ENCODE measurements at regions not wholly inside any gene's neighbourhood (a gene's known extent, or its start where the extent isn't known, plus 50 kb on each side); places are given as distances from the start of the nearest gene placed in this dataset.
A peak's percentile ranks its signal among the peaks of the same experiment; 100 is the strongest.

DNA sequence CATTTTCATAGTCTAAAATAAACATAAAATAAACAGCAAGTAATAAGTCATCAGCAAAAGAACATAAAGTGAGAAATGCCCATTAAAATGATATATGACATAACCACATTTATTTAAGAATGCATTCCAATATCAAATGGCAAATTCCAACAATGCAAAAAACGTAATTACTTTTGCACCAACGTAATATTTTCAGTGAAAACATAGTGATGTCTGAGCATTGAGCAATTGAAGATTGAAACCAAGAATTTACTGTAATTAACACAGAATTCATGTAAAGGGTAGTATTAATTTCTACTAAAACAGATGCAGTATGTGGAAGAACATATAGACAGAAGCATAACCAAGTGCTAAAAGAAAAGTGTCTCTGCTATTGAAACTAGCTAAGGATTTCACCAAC is 123.0 kb upstream of the TNS3 start:
- Mint-ChIP-seq H3K4me3 (no peak overlapping the region), H3K36me3 (no peaks in the 10 kb centered on the region), H3K27ac (no peak overlapping the region), H3K9me3 (no peaks in the 10 kb centered on the region), H3K27me3 (ENCODE audit: low read depth) (no peaks in the 10 kb centered on the region), H3K4me1 (peaks cover 40% of the 10 kb centered on the region)
- no peak for DNase-seq (ENCODE audit: low spot score in 2 of 2, unreplicated experiment in 2 of 2)
- TF ChIP-seq, protein P1, sequence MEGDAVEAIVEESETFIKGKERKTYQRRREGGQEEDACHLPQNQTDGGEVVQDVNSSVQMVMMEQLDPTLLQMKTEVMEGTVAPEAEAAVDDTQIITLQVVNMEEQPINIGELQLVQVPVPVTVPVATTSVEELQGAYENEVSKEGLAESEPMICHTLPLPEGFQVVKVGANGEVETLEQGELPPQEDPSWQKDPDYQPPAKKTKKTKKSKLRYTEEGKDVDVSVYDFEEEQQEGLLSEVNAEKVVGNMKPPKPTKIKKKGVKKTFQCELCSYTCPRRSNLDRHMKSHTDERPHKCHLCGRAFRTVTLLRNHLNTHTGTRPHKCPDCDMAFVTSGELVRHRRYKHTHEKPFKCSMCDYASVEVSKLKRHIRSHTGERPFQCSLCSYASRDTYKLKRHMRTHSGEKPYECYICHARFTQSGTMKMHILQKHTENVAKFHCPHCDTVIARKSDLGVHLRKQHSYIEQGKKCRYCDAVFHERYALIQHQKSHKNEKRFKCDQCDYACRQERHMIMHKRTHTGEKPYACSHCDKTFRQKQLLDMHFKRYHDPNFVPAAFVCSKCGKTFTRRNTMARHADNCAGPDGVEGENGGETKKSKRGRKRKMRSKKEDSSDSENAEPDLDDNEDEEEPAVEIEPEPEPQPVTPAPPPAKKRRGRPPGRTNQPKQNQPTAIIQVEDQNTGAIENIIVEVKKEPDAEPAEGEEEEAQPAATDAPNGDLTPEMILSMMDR (IDR thresholded peaks at IDR 0.05; ENCODE audit: unreplicated experiment): no peak

DNA sequence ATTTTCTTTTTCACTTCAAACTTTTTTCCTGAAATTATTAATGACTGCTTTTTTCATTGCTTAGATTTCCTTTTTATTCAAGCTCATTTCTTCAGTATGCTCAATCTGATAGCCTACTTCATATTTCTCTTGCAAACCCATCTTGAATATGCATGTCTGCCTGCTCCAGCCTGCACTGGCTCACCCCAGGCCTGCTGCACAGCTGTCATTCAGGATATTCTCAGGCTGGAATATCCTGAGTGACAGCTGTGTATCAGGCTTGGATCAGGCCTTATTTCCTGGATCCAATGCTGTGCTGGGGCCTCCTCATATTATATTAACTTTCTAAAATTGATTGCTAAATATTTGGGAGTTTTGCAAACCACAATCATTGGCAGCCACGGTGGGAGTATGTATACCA is 120.2 kb upstream of the TNS3 start:
- Mint-ChIP-seq H3K36me3 (no peaks in the 10 kb centered on the region), H3K27me3 (ENCODE audit: low read depth) (no peaks in the 10 kb centered on the region), H3K9me3 (no peaks in the 10 kb centered on the region), H3K4me3 (no peak overlapping the region), H3K4me1 (peaks cover 26% of the 10 kb centered on the region), H3K27ac (no peak overlapping the region)
- no peak for DNase-seq (ENCODE audit: low spot score in 2 of 2, unreplicated experiment in 2 of 2)
- TF ChIP-seq, protein P1 (IDR thresholded peaks at IDR 0.05; ENCODE audit: unreplicated experiment): no peak

DNA sequence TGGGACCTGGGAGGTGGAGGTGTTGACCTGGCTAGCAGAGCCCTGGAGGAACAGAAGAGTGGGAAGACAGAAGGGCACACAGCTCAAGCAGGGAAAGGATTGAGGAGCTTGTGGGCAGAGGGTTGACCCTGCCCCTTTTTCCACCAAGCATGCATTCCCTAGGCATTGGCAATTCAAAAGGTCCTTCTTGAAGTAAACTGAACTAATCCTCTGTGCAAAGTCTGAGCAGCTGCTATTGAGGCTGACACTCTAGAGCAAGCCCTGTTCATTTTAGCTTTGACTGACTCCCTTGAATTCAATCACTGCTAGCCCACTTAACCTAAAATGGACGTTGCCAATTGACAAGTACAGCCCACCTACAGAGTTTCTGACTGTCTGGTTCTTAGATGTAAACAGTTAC is 116.5 kb upstream of the TNS3 start:
- H3K36me3 Mint-ChIP-seq: no peaks in the 10 kb centered on the region
- no peak for DNase-seq (ENCODE audit: low spot score in 2 of 2, unreplicated experiment in 2 of 2)
- no peaks in the 10 kb centered on the region for H3K27me3 Mint-ChIP-seq (ENCODE audit: low read depth)
- no peak overlapping the region for H3K27ac Mint-ChIP-seq
- TF ChIP-seq, protein P1 (IDR thresholded peaks at IDR 0.05; ENCODE audit: unreplicated experiment): no peak
- no peak overlapping the region for H3K4me3 Mint-ChIP-seq
- peaks cover 29% of the 10 kb centered on the region for H3K4me1 Mint-ChIP-seq
- H3K9me3 Mint-ChIP-seq: no peaks in the 10 kb centered on the region

DNA sequence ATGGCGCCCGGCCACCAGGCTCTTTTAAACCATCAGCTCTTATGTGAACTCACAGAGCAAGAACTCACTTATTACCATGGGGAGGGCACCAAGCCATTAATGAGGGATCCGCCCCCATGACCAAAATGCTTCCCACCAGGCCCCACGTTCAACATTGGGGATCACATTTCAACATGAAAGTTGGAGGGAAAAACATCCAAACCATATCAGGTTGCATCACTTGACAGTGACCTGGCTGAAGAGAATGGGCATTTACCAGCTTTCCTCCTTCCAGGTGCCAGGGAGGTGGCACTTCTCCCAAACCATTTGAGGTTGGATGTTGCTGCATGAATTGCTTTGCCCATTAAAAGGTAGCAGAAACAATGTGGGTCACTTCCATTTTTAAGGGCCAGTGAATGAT is 115.6 kb upstream of the TNS3 start:
- Mint-ChIP-seq H3K27me3 (ENCODE audit: low read depth) (no peaks in the 10 kb centered on the region), H3K4me1 (peaks cover 32% of the 10 kb centered on the region), H3K4me3 (no peak overlapping the region), H3K27ac (no peak overlapping the region), H3K9me3 (no peaks in the 10 kb centered on the region), H3K36me3 (no peaks in the 10 kb centered on the region)
- TF ChIP-seq, protein P1 (IDR thresholded peaks at IDR 0.05; ENCODE audit: unreplicated experiment): no peak
- no peak for DNase-seq (ENCODE audit: low spot score in 2 of 2, unreplicated experiment in 2 of 2)

DNA sequence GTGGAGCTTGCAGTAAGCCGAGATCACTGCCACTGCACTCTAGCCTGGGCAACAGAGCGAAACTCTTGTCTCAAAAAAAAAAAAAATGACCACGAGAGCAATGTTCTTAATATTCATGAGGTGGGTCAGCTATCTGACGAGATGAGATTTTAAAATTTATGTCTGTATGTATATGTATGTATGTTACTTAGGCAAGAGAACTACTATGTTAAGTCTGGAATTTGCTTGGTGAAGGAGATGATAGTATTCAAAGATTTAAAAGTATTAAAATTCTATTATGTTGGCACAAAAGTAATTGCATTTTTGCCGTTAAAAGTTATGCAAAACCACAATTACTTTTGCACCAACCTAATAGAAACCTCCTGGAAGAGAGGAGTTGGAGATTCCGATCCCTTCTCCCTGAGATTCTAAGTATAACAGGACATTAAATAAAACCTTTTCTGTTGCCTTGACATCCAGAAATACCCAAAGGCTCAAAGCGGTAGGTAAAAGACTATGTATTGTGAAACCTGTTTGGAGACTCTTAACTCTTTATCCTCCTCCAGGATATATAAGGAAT is 114.3 kb upstream of the TNS3 start:
- no peaks in the 10 kb centered on the region for H3K27me3 Mint-ChIP-seq (ENCODE audit: low read depth)
- no peak overlapping the region for H3K4me3 Mint-ChIP-seq
- H3K36me3 Mint-ChIP-seq: no peaks in the 10 kb centered on the region
- H3K27ac Mint-ChIP-seq: peak overlapping the region; percentile 64
- TF ChIP-seq, protein P1 (IDR thresholded peaks at IDR 0.05; ENCODE audit: unreplicated experiment): no peak
- H3K4me1 Mint-ChIP-seq: peaks cover 42% of the 10 kb centered on the region
- H3K9me3 Mint-ChIP-seq: no peaks in the 10 kb centered on the region
- no peak for DNase-seq (ENCODE audit: low spot score in 2 of 2, unreplicated experiment in 2 of 2)

DNA sequence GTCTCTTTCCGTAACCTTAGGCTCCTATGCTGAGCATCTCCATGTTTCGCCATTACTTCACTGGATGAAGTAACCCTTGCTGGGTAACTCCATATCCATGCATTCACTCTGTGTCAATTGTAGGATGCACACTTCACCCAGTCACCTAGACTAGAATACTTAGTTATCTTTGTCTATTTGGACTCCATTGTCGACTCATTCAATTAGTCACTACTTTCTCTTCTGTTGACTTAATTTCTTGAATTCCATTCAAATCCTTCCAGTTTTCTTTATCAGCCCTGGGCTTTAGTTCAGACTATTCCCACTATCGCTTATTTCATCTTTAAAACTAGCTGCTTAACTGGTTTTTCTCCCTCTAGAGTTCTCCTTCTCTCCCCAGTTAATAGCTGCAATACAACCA is 111.3 kb upstream of the TNS3 start:
- peak overlapping the region; percentile 92 for H3K27ac Mint-ChIP-seq
- H3K4me1 Mint-ChIP-seq: peaks cover 59% of the 10 kb centered on the region
- no peaks in the 10 kb centered on the region for H3K9me3 Mint-ChIP-seq
- H3K36me3 Mint-ChIP-seq: no peaks in the 10 kb centered on the region
- DNase-seq (ENCODE audit: low spot score in 2 of 2, unreplicated experiment in 2 of 2): no peak
- H3K4me3 Mint-ChIP-seq: no peak overlapping the region
- no peaks in the 10 kb centered on the region for H3K27me3 Mint-ChIP-seq (ENCODE audit: low read depth)
- TF ChIP-seq, protein P1 (IDR thresholded peaks at IDR 0.05; ENCODE audit: unreplicated experiment): no peak

Data from mesothelial cell of epicardium (in vitro differentiated cells).